ENCODE measurements at regions not wholly inside any gene's neighbourhood (a gene's known extent, or its start where the extent isn't known, plus 50 kb on each side); places are given as distances from the start of the nearest gene placed in this dataset.

GRCh38 chr3:74435631-74436030 is 178.8 kb downstream of the CNTN3 start:
- Histone ChIP-seq H3K27me3 (ENCODE audit: insufficient read depth, low read depth) (no peaks in the 10 kb centered on the region), H3F3A (ENCODE audit: insufficient read depth, low read depth) (no peaks in the 10 kb centered on the region), H3K9me3 (ENCODE audit: insufficient read depth, low read depth) (no peaks in the 10 kb centered on the region), H3K4me3 (no peak overlapping the region), H4K20me1 (ENCODE audit: insufficient read depth) (no peaks in the 10 kb centered on the region), H2AFZ (no peak overlapping the region), H3K36me3 (ENCODE audit: low read depth) (no peaks in the 10 kb centered on the region), H3K79me2 (ENCODE audit: low read depth) (no peaks in the 10 kb centered on the region), H3K4me1 (replicated peaks; ENCODE audit: insufficient read depth) (no peaks in the 10 kb centered on the region), H3K9me2 (ENCODE audit: insufficient read depth) (0 out of 2 replicates have a peak, but pooled peaks cover 3% of the 10 kb centered on the region), H3K27ac (no peak overlapping the region), H3K4me2 (no peak overlapping the region)
- CTCF ChIA-PET, result no interaction called here
- BruUV-seq (replicated peaks), result no TSS peak
- TF ChIP-seq EZH2 (IDR thresholded peaks at IDR 0.05; ENCODE audit: low read depth), result no peak
- no peak for TF ChIP-seq CTCF (conservative IDR thresholded peaks at IDR 0.05)
- DNase-seq, result no peak
- intact Hi-C loops (cut with micrococcal nuclease; ENCODE audit: unreplicated experiment), result no loop called here
- POLR2A ChIA-PET (ENCODE audit: unreplicated experiment), result no interaction called here

- Histone ChIP-seq H3K9me3 (ENCODE audit: insufficient read depth, low read depth) (no peaks in the 10 kb centered on the region), H3K4me2 (no peak overlapping the region), H3K4me3 (no peak overlapping the region), H3K36me3 (ENCODE audit: low read depth) (no peaks in the 10 kb centered on the region), H2AFZ (no peak overlapping the region), H3K9me2 (ENCODE audit: insufficient read depth) (0 out of 2 replicates have a peak, but pooled peaks cover 3% of the 10 kb centered on the region), H3K27me3 (ENCODE audit: insufficient read depth, low read depth) (no peaks in the 10 kb centered on the region), H3K4me1 (replicated peaks; ENCODE audit: insufficient read depth) (no peaks in the 10 kb centered on the region), H3K27ac (no peak overlapping the region), H3F3A (ENCODE audit: insufficient read depth, low read depth) (no peaks in the 10 kb centered on the region), H4K20me1 (ENCODE audit: insufficient read depth) (no peaks in the 10 kb centered on the region), H3K79me2 (ENCODE audit: low read depth) (no peaks in the 10 kb centered on the region)
- CTCF ChIA-PET, result no interaction called here
- BruUV-seq (replicated peaks), result no TSS peak
- intact Hi-C loops (cut with micrococcal nuclease; ENCODE audit: unreplicated experiment), result no loop called here
- TF ChIP-seq EZH2 (IDR thresholded peaks at IDR 0.05; ENCODE audit: low read depth), result no peak
- no peak for TF ChIP-seq CTCF (conservative IDR thresholded peaks at IDR 0.05)
- POLR2A ChIA-PET (ENCODE audit: unreplicated experiment), result no interaction called here
- no peak for DNase-seq
Measured at GRCh38 chr3:74434406-74434805, 180.1 kb downstream of the CNTN3 start.

- no peak overlapping the region for H2AFZ ChIP-seq
- ChIA-PET POLR2A (ENCODE audit: unreplicated experiment) (interaction anchor here (0.5 kb wide), 1 partner anchor 824 kb away, joined by 4 read pairs; no protein-coding TSS in a partner anchor), CTCF (no interaction called here)
- H4K20me1 ChIP-seq (ENCODE audit: insufficient read depth), result no peaks in the 10 kb centered on the region
- TF ChIP-seq EZH2 (IDR thresholded peaks at IDR 0.05; ENCODE audit: low read depth), result no peak
- H3K9me2 ChIP-seq (ENCODE audit: insufficient read depth), result no peaks in the 10 kb centered on the region
- intact Hi-C loops (cut with micrococcal nuclease; ENCODE audit: unreplicated experiment), result no loop called here
- no peaks in the 10 kb centered on the region for H3K4me1 ChIP-seq (replicated peaks; ENCODE audit: insufficient read depth)
- H3K36me3 ChIP-seq (ENCODE audit: low read depth), result no peaks in the 10 kb centered on the region
- no peaks in the 10 kb centered on the region for H3K9me3 ChIP-seq (ENCODE audit: insufficient read depth, low read depth)
- H3K4me2 ChIP-seq, result no peak overlapping the region
- no peak for DNase-seq
- no peak overlapping the region for H3K27ac ChIP-seq
- no peaks in the 10 kb centered on the region for H3K27me3 ChIP-seq (ENCODE audit: insufficient read depth, low read depth)
- H3K4me3 ChIP-seq, result no peak overlapping the region
- H3F3A ChIP-seq (ENCODE audit: insufficient read depth, low read depth), result no peaks in the 10 kb centered on the region
- no peaks in the 10 kb centered on the region for H3K79me2 ChIP-seq (ENCODE audit: low read depth)
- no TSS peak for BruUV-seq (replicated peaks)
Measured at GRCh38 chr3:74426571-74426970, 187.9 kb downstream of the CNTN3 start.

- intact Hi-C loops (cut with micrococcal nuclease; ENCODE audit: unreplicated experiment), result no loop called here
- H2AFZ ChIP-seq, result no peak overlapping the region
- no peaks in the 10 kb centered on the region for H3K9me2 ChIP-seq (ENCODE audit: insufficient read depth)
- BruUV-seq (replicated peaks), result no TSS peak
- H3K27ac ChIP-seq, result no peak overlapping the region
- ChIA-PET CTCF (no interaction called here), POLR2A (ENCODE audit: unreplicated experiment) (no interaction called here)
- TF ChIP-seq CTCF (conservative IDR thresholded peaks at IDR 0.05) (no peak), EZH2 (IDR thresholded peaks at IDR 0.05; ENCODE audit: low read depth) (no peak)
- no peaks in the 10 kb centered on the region for H3K4me1 ChIP-seq (replicated peaks; ENCODE audit: insufficient read depth)
- H3F3A ChIP-seq (ENCODE audit: insufficient read depth, low read depth), result no peaks in the 10 kb centered on the region
- H4K20me1 ChIP-seq (ENCODE audit: insufficient read depth), result no peaks in the 10 kb centered on the region
- no peak overlapping the region for H3K4me2 ChIP-seq
- no peaks in the 10 kb centered on the region for H3K36me3 ChIP-seq (ENCODE audit: low read depth)
- H3K4me3 ChIP-seq, result no peak overlapping the region
- DNase-seq, result no peak
- no peaks in the 10 kb centered on the region for H3K79me2 ChIP-seq (ENCODE audit: low read depth)
- H3K9me3 ChIP-seq (ENCODE audit: insufficient read depth, low read depth), result no peaks in the 10 kb centered on the region
- no peaks in the 10 kb centered on the region for H3K27me3 ChIP-seq (ENCODE audit: insufficient read depth, low read depth)
Measured at GRCh38 chr3:74423867-74424266, 190.6 kb downstream of the CNTN3 start.

Measured in PC-9 (cell line).